Islet of Langerhans (tissue), 1 donor: ENCODE measurements at regions not wholly inside any gene's neighbourhood (a gene's known extent, or its start where the extent isn't known, plus 50 kb on each side); places are given as distances from the start of the nearest gene placed in this dataset.

ENCODE experiments used
- FAIRE-seq: peaks from one replicate; lab custom pipeline; 2011; peaks lifted over from hg19 to GRCh38; lab: Jason Lieb, UNC

- no peak for FAIRE-seq
These were observed 375.3 kb downstream of the ADRA2A start for GRCh38 chr10:111452153-111452552.

- FAIRE-seq = no peak
These were observed 379.1 kb downstream of the ADRA2A start for GRCh38 chr10:111455776-111456426.

GRCh38 chr10:111458256-111458655 lies 381.4 kb downstream of the ADRA2A start:
- FAIRE-seq = no peak

GRCh38 chr10:111459967-111460366 lies 383.1 kb downstream of the ADRA2A start:
- no peak for FAIRE-seq

- no peak for FAIRE-seq
These were observed 395.6 kb downstream of the ADRA2A start for GRCh38 chr10:111472445-111472844.

DNA sequence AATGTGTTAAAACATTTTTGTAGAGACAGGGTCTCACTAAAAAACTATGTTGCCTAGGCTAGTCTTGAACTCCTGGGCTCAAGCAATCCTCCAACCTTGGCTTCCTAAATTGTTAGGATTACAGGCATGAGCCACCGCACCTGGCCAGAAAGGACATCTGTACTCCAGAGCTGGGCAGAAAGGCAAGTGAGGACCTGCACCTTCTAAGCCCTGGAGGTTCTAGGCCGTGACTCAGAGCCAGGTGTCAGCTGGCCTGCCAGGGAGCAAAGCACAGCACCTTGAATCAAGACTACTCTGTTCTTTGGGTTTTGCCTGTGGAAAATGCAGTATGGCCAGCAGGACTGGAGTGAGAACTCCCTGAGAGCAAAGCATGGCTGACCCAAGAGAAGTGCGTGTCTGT lies 396.5 kb downstream of the ADRA2A start:
- FAIRE-seq = no peak

DNA sequence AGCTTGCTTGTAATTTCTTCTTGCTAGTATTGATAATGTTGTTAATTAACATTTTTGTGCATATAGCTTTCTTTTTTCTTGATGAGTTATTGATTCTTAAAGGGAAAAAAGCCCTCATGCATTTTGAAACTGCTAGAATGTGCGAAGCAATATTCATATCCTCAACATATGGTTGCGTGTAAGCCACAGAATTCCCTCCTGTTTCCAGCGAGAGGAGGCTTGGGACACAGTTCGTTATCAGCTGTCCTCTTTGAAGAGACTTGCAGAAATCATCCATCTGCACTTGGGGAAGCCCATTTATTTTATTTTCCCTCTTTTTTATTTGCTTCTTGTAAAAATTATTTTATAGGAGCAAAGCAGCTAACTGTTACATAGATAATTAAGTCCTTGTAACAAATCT lies 398.0 kb downstream of the ADRA2A start:
- no peak for FAIRE-seq

DNA sequence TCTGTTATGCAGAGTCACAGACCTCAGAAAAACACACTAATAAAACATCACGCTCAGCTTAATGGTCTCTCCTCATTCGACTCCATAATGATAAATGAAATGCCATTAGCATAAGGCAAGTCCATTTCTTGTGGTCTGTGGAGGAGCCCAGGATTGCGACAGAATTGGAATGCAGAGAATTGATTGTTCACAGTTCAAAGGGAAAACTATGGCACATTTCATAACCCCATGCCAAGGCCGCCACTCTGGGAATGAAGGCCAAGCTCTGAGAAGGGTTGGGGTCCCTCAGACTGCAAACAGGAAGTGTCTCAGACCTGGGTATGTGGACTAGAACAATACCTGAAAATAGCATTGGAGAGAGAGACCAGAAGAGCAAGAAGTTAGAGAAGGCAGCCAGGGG lies 398.9 kb downstream of the ADRA2A start:
- FAIRE-seq = no peak

DNA sequence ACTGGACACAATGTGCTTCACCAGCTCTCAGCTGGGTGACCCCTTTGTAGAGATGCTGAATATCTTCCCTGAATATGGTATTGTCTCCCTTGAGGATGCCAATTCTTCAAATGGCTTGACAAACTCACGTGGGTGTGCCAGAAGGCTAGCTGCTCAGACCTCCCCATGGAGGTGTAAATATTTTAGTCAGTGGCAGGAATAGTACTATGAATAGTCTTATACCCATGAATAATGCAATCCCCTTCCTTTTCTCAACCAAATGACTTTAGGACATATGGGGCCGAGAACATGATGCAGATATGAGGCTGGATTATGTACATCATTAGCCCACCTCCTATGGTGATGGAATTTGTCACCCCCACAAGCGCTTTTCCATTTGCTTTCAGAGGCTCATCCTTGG lies 401.8 kb downstream of the ADRA2A start:
- no peak for FAIRE-seq

DNA sequence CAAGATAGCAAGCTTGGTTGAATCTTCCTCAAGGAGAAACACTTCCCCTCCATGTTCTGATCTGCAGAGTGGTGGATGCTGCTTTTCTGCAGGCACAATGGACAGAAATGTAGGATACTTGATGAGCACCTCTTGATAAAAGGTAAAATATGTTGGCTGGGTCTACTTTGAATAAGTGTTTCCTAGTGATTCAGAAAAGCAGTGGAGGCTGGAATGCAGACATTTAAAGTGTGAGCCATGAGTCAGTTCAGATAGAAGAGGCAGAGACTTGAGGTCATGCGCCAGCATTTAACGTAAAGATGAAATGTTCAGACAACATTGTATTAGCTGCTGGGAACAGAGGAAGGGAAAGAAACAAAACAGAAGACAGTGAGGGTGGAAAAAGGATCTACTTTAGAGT lies 403.1 kb downstream of the ADRA2A start:
- FAIRE-seq = no peak

- FAIRE-seq = no peak
These were observed 404.5 kb downstream of the ADRA2A start for GRCh38 chr10:111481261-111481826.

- FAIRE-seq = no peak
These were observed 405.0 kb downstream of the ADRA2A start for GRCh38 chr10:111481866-111482265.

DNA sequence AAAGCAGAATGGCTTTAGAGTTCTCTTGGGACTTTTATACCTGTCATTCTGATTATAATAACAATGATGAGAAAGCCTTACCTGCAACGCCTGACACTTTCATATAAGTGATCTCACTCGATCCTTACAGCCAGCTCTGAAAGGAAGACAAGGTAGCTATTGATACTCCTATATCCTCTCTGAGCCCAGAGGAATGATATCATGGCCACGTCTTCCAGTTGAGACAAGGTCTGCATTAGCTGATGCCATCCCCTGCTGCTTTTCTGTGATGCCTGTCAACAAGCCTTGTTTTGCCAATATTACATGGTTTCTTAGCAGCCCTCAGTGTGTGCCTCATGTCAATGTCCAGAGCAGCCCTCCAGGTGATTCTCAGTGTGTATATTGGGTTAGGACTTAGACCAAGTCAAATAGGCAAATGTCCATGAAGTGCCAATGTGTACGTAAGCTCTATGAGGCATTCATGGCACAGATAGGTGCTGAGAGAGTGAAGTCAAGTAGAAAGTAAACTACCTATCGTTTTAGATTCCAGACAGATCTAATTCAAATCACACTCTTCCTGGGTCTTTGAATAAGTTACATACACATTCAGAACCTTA lies 405.9 kb downstream of the ADRA2A start:
- FAIRE-seq = no peak

GRCh38 chr10:111485767-111486166 lies 408.9 kb downstream of the ADRA2A start:
- FAIRE-seq = no peak

DNA sequence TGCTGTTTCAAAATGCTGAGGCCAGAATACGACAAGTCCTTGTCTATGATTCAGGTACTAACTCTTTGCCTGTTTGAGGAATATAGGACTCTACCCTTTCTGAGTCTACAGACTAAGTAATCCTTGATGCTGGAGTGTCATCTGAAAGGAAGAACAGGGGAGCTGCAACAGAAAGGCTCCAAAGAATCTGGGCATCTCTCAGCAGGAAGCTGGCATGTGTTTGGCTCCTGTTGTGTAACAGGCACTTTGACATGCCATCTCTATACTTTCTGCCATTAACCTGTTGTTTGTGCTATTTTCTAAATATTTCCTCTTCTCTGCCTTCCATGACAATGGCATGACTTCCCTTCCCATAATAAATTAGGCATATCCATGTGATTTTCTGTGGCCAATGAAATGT lies 409.5 kb downstream of the ADRA2A start:
- FAIRE-seq = no peak

DNA sequence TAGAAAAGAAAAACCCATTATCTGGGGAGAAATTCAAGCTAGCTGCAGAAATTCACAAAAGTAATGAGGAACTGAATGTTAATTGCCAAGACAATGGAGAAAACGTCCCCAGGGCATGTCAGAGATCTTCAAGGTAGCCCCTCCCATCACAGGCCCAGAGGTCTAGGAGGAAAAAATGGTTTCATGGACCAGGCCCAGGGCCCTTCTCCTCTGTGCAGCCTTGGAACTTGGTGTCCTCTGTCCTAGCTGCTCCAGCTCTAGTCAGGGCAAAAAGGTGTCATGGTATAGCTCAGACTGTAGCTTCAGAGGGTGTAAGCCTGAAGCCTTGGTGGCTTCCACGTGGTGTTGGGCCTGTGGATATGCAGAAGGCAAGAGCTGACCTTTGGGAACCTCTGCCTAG lies 411.8 kb downstream of the ADRA2A start:
- FAIRE-seq = no peak

GRCh38 chr10:111491154-111491553 lies 414.3 kb downstream of the ADRA2A start:
- FAIRE-seq = no peak

DNA sequence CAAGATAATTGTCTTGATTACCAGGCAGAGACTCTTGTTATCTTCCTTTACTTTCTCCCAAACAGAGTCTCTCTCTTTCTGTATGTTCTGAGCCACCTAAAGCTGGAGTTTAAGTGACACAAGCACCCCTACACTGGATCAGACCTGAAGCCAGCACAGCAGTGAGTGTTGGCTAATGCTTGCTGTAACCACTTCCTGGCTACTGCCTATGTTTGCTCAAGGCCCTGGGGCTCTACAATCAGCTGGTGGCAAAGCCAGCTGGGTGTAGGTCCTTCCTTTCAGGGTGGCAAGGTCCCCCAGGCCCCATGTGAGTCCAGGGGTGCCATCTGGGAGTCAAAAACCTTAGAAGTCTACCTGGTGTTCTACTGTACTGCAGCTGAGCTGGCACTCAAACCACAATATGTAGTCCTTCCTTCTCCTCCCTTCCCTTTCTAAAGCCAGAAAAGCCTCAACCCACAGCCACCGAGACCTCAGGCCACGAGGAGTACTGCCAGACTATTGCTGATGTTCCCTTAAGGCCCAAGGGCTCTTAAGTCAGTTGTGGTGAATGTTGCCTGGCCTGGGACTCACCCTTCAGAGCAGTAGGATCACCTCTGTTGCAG lies 416.3 kb downstream of the ADRA2A start:
- FAIRE-seq = no peak

DNA sequence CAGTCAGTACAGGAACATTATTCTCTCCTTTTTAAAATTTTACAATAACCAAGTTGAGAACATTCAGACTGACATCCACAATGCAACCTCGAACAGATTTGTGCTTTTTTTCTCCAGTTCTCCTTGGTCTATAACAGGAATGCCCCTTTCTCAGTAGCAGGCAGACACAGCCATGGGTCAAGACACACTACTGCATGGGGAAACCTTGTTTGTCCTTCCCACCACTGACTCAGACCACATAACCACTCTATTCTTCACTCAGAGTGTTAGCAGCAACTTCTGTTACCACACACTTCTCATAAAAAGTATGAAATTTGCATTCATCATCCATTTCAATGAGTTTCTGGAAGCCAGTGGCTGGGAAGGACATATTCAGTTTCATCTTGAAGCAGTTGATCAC lies 421.7 kb downstream of the ADRA2A start:
- no peak for FAIRE-seq

DNA sequence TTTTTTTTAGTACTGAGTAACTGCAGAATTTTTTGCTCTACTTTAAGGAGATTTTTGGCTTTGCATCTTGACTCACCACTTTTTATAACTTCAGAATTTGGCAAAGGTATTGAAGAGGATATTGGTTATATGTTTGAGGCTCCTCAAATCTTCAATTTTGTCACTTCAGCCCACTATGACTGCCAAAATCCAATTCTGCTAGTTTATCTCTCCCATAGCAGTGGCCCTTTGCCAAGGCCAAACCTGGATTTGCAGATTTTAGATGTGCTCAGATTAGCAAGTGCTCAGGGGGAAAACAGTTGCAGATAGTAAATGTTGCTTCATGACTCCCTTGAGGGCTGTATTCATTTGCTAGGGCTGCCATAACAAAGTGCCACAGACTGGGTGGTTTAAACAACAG lies 427.5 kb downstream of the ADRA2A start:
- no peak for FAIRE-seq

GRCh38 chr10:111506266-111507034 lies 429.6 kb downstream of the ADRA2A start:
- FAIRE-seq = no peak

DNA sequence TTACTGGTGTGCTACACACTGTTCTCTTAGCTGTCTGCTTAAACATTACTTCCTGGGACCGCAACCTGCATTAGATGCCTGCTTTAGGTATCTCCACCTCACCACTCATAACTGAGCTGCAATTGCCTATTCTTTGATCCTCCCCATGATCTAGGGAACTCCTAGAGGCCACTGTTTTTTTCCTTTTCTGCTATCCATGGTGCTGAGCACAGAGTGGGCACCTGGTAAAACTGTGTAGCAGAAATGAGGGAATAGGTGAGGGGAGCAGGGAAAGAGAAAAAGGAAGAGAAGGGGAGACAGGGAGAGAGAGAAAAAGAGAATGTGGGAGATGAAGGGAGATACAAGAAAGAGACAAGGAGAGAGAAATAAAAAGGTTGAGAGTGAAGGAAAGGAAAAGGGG lies 434.9 kb downstream of the ADRA2A start:
- no peak for FAIRE-seq

DNA sequence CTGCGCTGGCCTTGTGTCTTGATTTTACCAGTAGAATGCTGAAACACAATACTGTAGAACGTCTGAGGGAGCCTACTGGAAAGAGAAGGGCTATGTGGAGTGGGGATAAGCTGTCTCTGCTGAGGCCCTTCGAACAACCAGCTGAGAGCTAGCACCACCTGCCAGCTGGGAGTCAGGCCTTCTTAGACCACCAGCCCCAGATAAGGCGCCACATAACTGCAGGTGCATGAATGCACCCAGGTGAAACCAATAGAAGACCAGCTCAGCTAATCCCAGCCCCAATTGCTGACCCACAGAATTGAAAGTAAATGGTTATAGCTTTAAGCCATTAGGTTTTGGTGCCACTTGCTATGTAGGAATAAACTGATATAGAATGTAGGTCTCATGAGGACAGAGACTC lies 438.4 kb downstream of the ADRA2A start:
- no peak for FAIRE-seq
